Activated CD4-positive, alpha-beta T cell treated with anti-CD3 and anti-CD28 coated beads, Interleukin-2, amount 10 ng/mL, durations not matched to agents 24 days and 14 days (primary cell): ENCODE measurements at regions not wholly inside any gene's neighbourhood (a gene's known extent, or its start where the extent isn't known, plus 50 kb on each side); places are given as distances from the start of the nearest gene placed in this dataset.

Experiments
- DNase-seq: peaks from one replicate; pipeline ENCODE4 v3.0.0; 2022
- H3K27ac Mint-ChIP-seq: one replicate; pipeline ENCODE4 v1.8.0; 2022; ENCODE audit warnings: mild to moderate bottlenecking, mixed read lengths
- H3K27me3 Mint-ChIP-seq: one replicate; pipeline ENCODE4 v1.8.0; 2022; ENCODE audit warnings: mixed read lengths
- H3K36me3 Mint-ChIP-seq: one replicate; pipeline ENCODE4 v1.8.0; 2022; ENCODE audit warnings: low read depth, mild to moderate bottlenecking, mixed read lengths
- H3K4me1 Mint-ChIP-seq: one replicate; pipeline ENCODE4 v1.8.0; 2021; ENCODE audit warnings: mixed read lengths
- H3K4me3 Mint-ChIP-seq: one replicate; pipeline ENCODE4 v1.8.0; 2022; ENCODE audit warnings: mild to moderate bottlenecking, moderate library complexity, mixed read lengths
- H3K9me3 Mint-ChIP-seq: one replicate; pipeline ENCODE4 v1.8.0; 2021; ENCODE audit warnings: mixed read lengths
- intact Hi-C: fragments of 100-400 bp; cut with micrococcal nuclease; formaldehyde crosslinking; loops from one replicate; pipeline ENCODE4 v1.15.1; 2023

DNA sequence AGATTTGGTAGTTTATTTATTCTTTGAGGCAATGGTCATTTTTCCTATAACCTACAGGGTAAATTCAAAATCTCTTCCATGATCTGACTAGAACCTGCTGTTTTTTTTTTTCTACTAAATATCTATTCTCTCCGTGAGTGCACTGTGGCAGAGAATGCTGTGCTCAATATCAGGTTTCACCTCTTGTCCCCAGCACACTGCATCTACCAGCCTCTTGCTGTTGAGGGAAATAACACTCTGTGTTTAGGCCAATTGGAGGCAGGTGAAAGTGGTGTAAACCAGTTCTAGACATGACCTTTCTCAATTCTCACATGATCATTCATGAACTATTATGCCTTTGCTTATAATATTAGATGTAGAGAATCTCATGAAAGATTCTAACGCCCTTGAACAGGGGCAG lies 2365.9 kb downstream of the MAT2B start:
- Mint-ChIP-seq H3K9me3 (peaks cover 4% of the 10 kb centered on the region), H3K27me3 (no peaks in the 10 kb centered on the region), H3K27ac (no peak overlapping the region), H3K4me3 (no peak overlapping the region), H3K4me1 (no peaks in the 10 kb centered on the region), H3K36me3 (no peaks in the 10 kb centered on the region)
- DNase-seq = no peak
- intact Hi-C loops = no loop called here

DNA sequence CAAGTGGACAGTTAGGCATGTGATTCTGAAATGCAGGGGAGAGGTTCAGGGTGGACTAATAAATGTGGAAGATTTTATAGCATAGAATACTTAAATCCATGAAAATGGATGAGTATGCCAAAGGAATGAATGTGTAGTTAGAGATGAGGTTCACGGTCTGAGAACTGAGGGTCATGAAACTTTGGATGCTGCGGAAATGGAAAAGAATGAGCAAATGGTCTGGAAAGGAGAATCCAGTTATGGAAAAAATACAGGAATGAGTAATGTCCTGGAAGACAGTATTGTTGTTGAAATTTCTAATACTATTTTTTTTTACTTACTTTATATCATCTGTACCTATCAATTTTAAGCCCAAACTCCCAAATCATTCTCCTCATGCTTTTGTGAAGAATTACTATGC lies 2369.4 kb downstream of the MAT2B start:
- H3K4me3 Mint-ChIP-seq = no peak overlapping the region
- H3K27ac Mint-ChIP-seq = no peak overlapping the region
- peaks cover 13% of the 10 kb centered on the region for H3K9me3 Mint-ChIP-seq
- intact Hi-C loops = no loop called here
- no peaks in the 10 kb centered on the region for H3K36me3 Mint-ChIP-seq
- no peak for DNase-seq
- no peaks in the 10 kb centered on the region for H3K27me3 Mint-ChIP-seq
- H3K4me1 Mint-ChIP-seq = no peaks in the 10 kb centered on the region

DNA sequence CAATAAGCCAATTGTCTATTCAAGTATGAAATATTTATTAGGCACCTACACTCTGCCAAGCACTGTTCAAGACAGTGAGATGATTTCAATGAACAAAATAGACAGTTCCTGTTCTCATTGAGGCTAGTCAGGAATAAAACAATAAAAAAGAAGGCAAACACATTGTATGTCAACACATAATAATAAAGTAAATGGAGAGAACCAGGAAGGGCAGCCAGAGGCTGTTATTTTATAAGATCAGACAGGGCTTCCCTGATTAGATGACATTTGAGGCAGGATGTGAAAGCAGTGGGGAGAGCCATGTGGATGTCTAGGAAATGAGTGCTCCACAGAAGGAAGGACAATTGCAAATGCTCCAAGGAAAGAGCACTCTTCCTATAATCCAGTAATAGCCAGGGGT lies 2371.1 kb downstream of the MAT2B start:
- Mint-ChIP-seq H3K9me3 (peaks cover 13% of the 10 kb centered on the region), H3K4me3 (no peak overlapping the region), H3K27me3 (no peaks in the 10 kb centered on the region), H3K4me1 (no peaks in the 10 kb centered on the region), H3K27ac (no peak overlapping the region), H3K36me3 (no peaks in the 10 kb centered on the region)
- no peak for DNase-seq
- intact Hi-C loops = no loop called here

DNA sequence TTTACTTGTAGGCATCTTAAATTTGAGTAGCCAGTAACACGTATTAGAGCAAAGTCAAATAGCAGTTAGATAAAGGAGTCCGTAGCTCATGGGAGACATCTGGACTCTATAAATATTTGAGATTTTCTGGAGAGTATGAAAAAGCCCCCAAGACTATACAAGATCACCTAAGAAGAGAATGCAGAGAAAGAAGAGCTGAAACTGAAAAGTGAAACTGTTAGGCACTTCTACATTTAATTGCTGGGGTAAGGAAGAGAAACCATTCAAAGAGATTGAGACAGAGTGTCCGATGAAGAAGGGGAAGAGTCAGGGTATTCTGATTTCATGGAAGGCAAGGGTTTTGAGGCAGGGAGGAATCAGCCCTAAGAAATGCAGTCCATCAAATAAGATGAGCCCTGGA lies 2372.1 kb downstream of the MAT2B start:
- H3K36me3 Mint-ChIP-seq = no peaks in the 10 kb centered on the region

DNA sequence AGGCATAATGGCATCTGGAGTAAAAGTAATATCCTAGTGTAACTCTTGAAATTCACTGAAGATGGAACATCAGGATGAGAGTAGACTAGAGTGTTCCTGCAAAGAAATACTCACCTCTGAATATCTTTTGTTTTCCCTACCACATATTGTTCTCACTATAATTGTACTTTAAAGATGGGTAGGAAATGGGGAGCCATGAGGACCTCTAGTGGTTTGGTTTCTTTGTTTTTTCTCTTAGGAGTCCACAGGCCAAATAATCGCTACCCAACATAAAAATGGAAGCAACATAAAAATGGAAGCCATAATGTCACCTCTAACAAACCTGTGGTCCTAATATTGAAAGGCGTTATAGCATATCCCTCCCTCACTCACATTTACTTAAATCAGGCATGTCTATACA lies 2375.8 kb downstream of the MAT2B start:
- H3K9me3 Mint-ChIP-seq = peaks cover 13% of the 10 kb centered on the region
- H3K4me3 Mint-ChIP-seq = no peak overlapping the region
- no peaks in the 10 kb centered on the region for H3K4me1 Mint-ChIP-seq
- H3K27ac Mint-ChIP-seq = no peak overlapping the region
- H3K27me3 Mint-ChIP-seq = no peaks in the 10 kb centered on the region
- intact Hi-C loops = no loop called here
- no peak for DNase-seq
- H3K36me3 Mint-ChIP-seq = no peaks in the 10 kb centered on the region

More for the DNA sequence above, 2372.1 kb downstream of the MAT2B start:
- H3K27ac Mint-ChIP-seq = no peak overlapping the region
- intact Hi-C loops = no loop called here
- no peaks in the 10 kb centered on the region for H3K27me3 Mint-ChIP-seq
- H3K9me3 Mint-ChIP-seq = peaks cover 13% of the 10 kb centered on the region
- no peak for DNase-seq
- no peak overlapping the region for H3K4me3 Mint-ChIP-seq
- H3K4me1 Mint-ChIP-seq = no peaks in the 10 kb centered on the region

DNA sequence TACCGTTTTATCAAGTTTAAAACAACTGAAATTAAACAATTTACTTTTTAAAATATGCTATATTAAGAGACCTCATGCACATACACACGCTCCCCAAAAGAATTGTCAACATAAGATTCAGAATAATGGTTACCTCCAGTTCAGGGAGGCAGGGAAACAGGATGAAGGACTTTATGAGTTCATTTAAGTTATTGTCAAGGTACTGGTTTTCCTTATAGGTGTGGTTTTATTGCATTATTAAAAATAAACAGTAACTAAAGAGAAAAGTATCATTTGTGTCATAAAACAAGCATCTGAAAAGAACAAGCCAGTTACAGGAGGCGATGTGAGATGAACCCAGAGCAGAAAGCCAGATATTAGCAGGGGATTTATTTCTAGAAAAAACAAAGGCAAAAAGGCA lies 2376.7 kb downstream of the MAT2B start:
- intact Hi-C loops = no loop called here
- peaks cover 9% of the 10 kb centered on the region for H3K9me3 Mint-ChIP-seq
- H3K4me3 Mint-ChIP-seq = no peak overlapping the region
- no peaks in the 10 kb centered on the region for H3K27me3 Mint-ChIP-seq
- H3K4me1 Mint-ChIP-seq = no peaks in the 10 kb centered on the region
- H3K27ac Mint-ChIP-seq = no peak overlapping the region
- no peak for DNase-seq
- no peaks in the 10 kb centered on the region for H3K36me3 Mint-ChIP-seq

DNA sequence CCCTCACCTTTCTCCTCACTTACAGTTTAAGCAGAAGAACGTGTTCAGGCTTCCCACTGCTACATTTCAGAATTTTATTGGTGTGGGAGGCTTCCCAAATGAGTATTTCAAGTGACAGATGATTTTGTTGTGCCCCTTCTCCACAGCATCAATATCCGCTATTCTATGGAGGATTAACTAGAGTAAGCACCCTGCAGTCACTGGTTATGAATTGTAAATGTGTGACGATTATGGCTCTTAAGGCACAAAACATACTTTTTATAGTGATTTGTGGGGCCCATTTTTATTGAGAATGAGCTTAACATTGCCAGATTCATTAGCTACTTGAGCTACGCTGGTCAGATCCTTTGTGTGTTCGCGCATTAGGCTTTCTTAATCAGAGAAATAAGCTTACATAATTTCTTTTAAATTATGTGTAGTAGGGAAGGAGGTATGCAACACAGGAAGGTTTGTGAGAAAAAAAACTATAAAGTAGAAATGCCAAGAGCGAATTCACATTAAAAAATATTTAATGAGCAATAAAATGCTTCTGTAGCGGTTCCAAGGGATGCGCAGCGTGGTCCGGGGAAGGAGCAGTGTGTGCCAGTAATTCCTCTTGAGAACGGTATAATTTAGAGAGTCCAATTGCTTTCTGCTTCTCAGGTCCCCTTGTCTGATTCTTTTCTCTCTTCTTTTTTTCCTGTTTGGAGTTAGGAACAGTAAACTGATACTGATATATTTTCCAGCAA lies 2380.4 kb downstream of the MAT2B start:
- no peak for DNase-seq
- Mint-ChIP-seq H3K27ac (no peak overlapping the region), H3K4me3 (no peak overlapping the region), H3K4me1 (no peaks in the 10 kb centered on the region), H3K9me3 (peaks cover 3% of the 10 kb centered on the region), H3K27me3 (no peaks in the 10 kb centered on the region), H3K36me3 (no peaks in the 10 kb centered on the region)
- intact Hi-C loops = no loop called here

DNA sequence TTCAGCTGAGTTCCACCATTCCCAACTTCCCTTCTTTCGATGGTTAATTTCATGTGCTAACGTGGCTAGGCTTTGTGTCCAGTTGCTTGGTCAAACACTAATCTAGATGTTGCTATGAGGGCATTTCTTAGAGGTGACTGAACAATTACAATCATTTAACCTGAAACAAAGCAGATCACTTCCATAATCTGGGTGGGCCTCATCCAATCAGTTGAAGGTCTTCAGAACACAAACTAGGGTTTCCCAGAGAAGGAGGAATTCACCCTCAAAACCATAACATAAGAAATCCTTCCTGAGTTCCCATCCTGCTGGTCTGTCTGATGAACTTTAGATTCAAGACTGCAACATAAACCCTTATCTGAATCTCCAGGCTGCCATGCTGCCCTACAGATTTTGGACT lies 2381.7 kb downstream of the MAT2B start:
- no peak overlapping the region for H3K27ac Mint-ChIP-seq
- H3K27me3 Mint-ChIP-seq = no peaks in the 10 kb centered on the region
- no peak overlapping the region for H3K4me3 Mint-ChIP-seq
- DNase-seq = no peak
- intact Hi-C loops = no loop called here
- no peaks in the 10 kb centered on the region for H3K36me3 Mint-ChIP-seq
- peaks cover 3% of the 10 kb centered on the region for H3K9me3 Mint-ChIP-seq
- no peaks in the 10 kb centered on the region for H3K4me1 Mint-ChIP-seq

DNA sequence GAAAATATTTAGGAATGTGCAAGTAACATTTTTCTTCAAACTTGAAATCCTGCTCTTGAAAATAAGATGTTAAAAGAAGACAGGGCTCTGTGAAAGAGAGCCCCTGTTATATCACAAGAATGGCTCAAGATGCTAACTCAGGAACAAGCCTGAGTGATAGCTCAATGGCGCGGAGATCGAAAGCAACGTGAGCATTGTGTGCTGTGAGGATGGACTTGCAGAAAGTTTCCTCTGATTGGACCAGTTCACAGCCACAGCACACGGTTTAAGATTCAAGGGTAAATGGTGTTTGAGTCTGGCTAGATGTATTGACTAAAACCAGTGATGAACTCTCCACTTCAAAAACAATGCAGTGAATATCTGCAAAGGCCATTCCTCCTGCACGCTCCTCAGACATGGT lies 2387.0 kb downstream of the MAT2B start:
- Mint-ChIP-seq H3K36me3 (no peaks in the 10 kb centered on the region), H3K4me1 (no peaks in the 10 kb centered on the region), H3K4me3 (no peak overlapping the region), H3K9me3 (peaks cover 10% of the 10 kb centered on the region), H3K27me3 (no peaks in the 10 kb centered on the region), H3K27ac (no peak overlapping the region)
- DNase-seq = no peak
- intact Hi-C loops = no loop called here

DNA sequence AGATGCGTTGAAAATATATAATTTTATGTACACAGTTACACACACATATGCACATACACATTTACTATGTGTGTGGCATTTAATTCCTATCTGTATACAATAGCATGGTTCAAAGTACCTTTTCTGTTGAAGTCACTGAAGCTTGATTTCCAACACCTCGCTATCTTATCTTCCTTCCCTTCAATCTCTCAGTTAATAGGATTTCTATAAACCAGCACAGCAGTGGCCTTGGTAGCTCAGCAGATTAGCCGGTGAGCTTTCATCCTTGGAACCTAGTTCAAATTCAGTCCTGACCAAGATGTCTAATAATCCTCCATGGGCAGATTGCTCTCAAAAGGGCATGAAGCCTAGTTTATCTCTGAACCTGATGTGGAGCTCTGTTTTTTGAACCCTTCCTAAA lies 2389.5 kb downstream of the MAT2B start:
- no peak for DNase-seq
- no peak overlapping the region for H3K27ac Mint-ChIP-seq
- H3K27me3 Mint-ChIP-seq = no peaks in the 10 kb centered on the region
- intact Hi-C loops = no loop called here
- H3K4me3 Mint-ChIP-seq = no peak overlapping the region
- H3K4me1 Mint-ChIP-seq = no peaks in the 10 kb centered on the region
- no peaks in the 10 kb centered on the region for H3K36me3 Mint-ChIP-seq
- peaks cover 12% of the 10 kb centered on the region for H3K9me3 Mint-ChIP-seq

DNA sequence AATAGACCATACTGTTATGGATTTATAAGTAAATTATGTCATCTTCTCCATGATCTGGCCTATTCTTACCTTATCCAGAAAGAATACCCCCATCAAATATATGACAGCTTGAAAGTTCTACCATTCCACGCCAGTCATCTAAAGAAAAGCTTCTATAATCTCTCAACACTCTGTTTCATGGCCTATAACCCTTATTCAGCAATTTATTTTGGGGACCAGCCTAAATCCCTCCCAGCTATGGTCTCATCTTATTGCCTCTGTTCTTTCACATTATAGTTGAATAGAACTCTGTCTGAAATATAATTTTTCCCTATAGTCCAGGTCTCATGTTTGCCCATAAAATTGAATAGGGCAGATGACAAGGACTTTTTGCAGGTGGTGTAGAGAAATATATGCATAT lies 2387.6 kb upstream of the WWC1 start:
- Mint-ChIP-seq H3K27me3 (no peaks in the 10 kb centered on the region), H3K9me3 (peaks cover 10% of the 10 kb centered on the region), H3K4me3 (no peak overlapping the region), H3K4me1 (no peaks in the 10 kb centered on the region), H3K27ac (no peak overlapping the region), H3K36me3 (no peaks in the 10 kb centered on the region)
- intact Hi-C loops = no loop called here
- DNase-seq = no peak

DNA sequence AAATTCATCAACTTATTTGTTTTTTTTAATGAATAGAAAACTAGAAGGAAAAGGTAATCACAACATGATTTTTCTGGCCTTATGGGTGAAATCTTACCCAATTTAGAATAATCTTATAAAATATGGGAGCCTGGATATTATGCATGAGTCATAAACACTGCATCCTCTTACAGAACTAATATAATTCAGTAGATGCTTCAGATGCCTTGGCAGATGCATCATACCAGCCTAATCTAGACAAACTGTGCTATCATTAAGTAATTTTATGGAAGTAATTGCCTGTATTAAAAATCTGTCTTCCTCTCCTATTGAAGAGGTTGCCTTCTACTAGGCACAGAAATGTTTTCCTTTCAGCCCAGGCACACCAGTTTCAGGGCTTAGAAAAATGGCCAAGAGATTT lies 2384.6 kb upstream of the WWC1 start:
- Mint-ChIP-seq H3K36me3 (no peaks in the 10 kb centered on the region), H3K27me3 (no peaks in the 10 kb centered on the region), H3K4me3 (no peak overlapping the region), H3K4me1 (no peaks in the 10 kb centered on the region), H3K9me3 (peaks cover 6% of the 10 kb centered on the region), H3K27ac (no peak overlapping the region)
- intact Hi-C loops = no loop called here
- DNase-seq = no peak

DNA sequence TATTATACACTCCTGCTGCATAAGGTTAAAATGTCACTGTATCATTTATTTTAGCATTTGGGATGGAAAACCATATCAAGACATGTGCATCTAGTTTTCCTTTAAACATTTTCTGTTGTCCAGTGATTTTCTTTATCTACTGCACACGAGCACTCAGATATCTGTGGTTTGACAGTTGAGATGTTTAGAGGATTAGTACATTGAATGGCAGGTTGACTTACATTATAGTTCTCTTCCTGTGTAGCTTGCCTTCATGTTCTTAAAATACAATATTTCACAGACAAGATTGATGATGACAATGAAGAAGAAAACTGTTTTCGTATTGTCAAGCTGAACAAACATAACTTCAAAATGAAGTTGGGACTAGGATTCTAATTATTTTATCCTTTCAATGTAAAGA lies 2378.4 kb upstream of the WWC1 start:
- H3K4me1 Mint-ChIP-seq = no peaks in the 10 kb centered on the region
- H3K9me3 Mint-ChIP-seq = no peaks in the 10 kb centered on the region
- no peak overlapping the region for H3K4me3 Mint-ChIP-seq
- no peak overlapping the region for H3K27ac Mint-ChIP-seq
- H3K27me3 Mint-ChIP-seq = no peaks in the 10 kb centered on the region
- no peaks in the 10 kb centered on the region for H3K36me3 Mint-ChIP-seq
- DNase-seq = no peak
- intact Hi-C loops = no loop called here

DNA sequence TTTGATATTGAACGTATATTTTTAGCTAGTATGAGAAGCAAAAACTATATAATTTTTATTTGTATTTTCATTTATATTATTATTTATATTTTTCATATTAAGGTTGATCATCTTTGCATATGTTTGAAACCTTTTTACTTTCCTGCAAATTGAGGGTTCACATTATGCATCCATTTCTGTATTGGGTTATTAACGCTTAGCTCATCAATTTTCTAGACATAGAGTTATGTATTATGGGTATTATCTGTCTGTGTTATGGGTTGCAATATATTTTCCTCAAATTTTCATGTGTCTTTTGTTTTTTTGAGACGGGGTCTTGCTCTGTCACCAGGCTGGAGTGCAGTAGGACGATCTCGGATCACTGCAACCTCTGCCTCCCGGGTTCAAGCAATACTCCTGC lies 2377.0 kb upstream of the WWC1 start:
- Mint-ChIP-seq H3K9me3 (peaks cover 4% of the 10 kb centered on the region), H3K4me1 (no peaks in the 10 kb centered on the region), H3K27ac (no peak overlapping the region), H3K27me3 (no peaks in the 10 kb centered on the region), H3K4me3 (no peak overlapping the region), H3K36me3 (no peaks in the 10 kb centered on the region)
- intact Hi-C loops = no loop called here
- DNase-seq = no peak

DNA sequence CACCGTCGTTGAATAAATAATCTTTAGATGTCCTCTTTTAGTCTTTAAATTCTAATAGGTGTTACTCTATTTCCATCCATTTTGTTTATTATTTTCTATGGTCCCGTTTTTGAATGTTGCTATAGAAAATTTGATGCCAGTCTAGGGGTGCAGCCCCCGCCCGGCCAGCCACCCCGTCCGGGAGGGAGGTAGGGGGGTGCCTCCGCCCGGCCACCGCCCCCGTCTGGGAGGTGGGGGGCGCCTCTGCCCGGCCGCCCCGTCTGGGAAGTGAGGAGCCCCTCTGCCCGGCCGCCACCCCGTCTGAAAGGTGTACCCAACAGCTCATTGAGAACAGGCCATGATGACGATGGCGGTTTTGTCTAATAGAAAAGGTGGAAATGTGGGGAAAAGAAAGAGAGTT lies 2372.2 kb upstream of the WWC1 start:
- intact Hi-C loops = no loop called here
- H3K27me3 Mint-ChIP-seq = no peaks in the 10 kb centered on the region
- H3K36me3 Mint-ChIP-seq = no peaks in the 10 kb centered on the region
- H3K4me1 Mint-ChIP-seq = no peaks in the 10 kb centered on the region
- peaks cover 8% of the 10 kb centered on the region for H3K9me3 Mint-ChIP-seq
- DNase-seq = no peak
- no peak overlapping the region for H3K4me3 Mint-ChIP-seq
- no peak overlapping the region for H3K27ac Mint-ChIP-seq
